Bronchial epithelial cell (primary cell): ENCODE measurements at regions not wholly inside any gene's neighbourhood (a gene's known extent, or its start where the extent isn't known, plus 50 kb on each side); places are given as distances from the start of the nearest gene placed in this dataset.

Experiments used
- DNase-seq: peaks from one replicate; pipeline ENCODE4 v3.0.0-alpha.2; 2010; ENCODE audit warnings: low read depth
- FAIRE-seq: peaks from 2 replicates; lab custom pipeline; 2011; peaks lifted over from hg19 to GRCh38; lab: Jason Lieb, UNC
- H3K27me3 ChIP-seq: 2 replicates; pipeline ENCODE4 v1.5.1; 2011; ENCODE audit warnings: low read length; ENCODE audit not compliant: control insufficient read depth, insufficient read depth
- H3K36me3 ChIP-seq: 2 replicates; pipeline ENCODE4 v1.5.1; 2011; ENCODE audit warnings: low read length; ENCODE audit not compliant: control insufficient read depth, insufficient read depth
- H3K4me3 ChIP-seq: 2 replicates; pipeline ENCODE4 v1.5.1; 2011; ENCODE audit warnings: mild to moderate bottlenecking, low read depth, low read length, control low read depth
- TF ChIP-seq, protein P1 (sequence below): IDR thresholded peaks from 2 replicates; pipeline ENCODE4 v1.5.1; 2011; ENCODE audit warnings: mild to moderate bottlenecking, moderate library complexity, low read length, control low read depth, inconsistent platforms; ENCODE audit not compliant: insufficient read depth, severe bottlenecking

DNA sequence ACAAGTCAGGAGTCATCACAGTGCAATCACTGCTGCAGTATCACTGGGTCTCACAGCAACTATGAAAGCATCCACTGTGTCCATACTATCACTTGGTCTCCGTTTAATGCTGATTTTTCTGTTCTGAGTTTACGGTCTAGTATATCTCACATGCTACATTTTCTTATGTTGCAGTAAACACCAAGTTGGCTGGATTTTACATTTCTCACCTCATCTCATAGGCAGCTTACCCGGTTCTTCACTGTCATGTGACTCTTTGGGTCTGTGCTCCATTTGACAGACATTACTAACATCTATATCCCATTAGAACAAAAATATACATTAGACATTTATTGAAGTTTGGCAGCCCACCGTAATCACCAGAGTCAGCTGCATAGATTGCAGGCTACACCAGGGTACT lies 115.7 kb upstream of the PRMT8 start:
- no peaks in the 10 kb centered on the region for H3K36me3 ChIP-seq
- FAIRE-seq = no peak
- H3K27me3 ChIP-seq = no peaks in the 10 kb centered on the region

DNA sequence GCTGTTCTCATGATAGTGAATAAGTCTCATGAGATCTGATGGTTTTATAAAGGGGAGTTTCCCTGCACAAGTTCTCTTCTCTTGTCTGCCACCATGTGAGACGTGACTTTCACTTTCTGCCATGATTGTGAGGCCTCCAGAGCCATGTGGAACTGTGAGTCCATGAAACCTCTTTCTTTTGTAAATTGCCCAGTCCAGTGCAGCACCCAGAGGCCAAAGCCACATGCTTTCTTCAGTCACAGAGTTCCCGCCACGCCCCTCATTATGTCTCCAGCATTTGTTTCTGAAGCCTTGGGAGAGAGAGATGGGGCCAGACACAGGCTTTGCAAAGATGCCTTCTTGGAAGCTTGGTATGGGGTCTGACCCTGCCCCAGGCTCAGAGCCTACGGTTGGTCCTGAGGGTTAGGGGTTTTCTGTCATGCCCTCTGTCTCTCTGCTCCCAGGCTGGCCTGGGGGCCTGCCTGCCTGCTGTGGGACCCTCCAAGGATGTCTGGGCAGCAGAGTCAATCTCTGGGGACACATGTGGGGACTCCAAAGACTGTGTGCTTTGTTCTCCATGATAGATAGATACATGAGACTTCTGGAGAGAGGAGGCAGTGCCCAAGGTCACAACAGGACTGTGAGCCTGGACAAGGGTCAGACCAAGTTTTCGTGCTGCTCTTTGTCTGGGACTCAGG lies 114.1 kb upstream of the PRMT8 start:
- H3K27me3 ChIP-seq = no peaks in the 10 kb centered on the region
- DNase-seq = no peak
- TF ChIP-seq, protein P1, sequence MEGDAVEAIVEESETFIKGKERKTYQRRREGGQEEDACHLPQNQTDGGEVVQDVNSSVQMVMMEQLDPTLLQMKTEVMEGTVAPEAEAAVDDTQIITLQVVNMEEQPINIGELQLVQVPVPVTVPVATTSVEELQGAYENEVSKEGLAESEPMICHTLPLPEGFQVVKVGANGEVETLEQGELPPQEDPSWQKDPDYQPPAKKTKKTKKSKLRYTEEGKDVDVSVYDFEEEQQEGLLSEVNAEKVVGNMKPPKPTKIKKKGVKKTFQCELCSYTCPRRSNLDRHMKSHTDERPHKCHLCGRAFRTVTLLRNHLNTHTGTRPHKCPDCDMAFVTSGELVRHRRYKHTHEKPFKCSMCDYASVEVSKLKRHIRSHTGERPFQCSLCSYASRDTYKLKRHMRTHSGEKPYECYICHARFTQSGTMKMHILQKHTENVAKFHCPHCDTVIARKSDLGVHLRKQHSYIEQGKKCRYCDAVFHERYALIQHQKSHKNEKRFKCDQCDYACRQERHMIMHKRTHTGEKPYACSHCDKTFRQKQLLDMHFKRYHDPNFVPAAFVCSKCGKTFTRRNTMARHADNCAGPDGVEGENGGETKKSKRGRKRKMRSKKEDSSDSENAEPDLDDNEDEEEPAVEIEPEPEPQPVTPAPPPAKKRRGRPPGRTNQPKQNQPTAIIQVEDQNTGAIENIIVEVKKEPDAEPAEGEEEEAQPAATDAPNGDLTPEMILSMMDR = no peak
- no peak for FAIRE-seq
- H3K4me3 ChIP-seq = no peak overlapping the region
- H3K36me3 ChIP-seq = no peaks in the 10 kb centered on the region

More for the DNA sequence above, 115.7 kb upstream of the PRMT8 start:
- DNase-seq = no peak
- TF ChIP-seq, protein P1 = no peak
- no peak overlapping the region for H3K4me3 ChIP-seq

DNA sequence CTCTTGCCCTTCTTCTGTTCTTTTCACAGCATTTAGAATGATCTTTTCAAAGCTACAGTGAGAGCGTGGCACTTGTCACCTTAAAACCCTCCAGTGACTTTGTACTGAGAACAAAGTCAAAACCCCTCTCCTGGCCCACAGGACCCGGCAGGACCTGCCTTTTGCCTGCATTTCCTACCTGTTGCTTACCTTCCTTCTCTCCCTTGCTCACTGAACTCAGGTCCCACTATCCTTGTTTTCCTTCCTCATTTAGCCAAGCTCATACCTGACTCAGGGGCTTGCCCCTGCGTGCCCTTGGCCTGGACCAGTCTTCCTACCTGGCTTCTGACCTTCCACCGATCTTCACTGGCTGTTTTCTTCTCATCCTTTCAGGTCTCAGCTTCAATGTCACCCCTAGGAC lies 112.3 kb upstream of the PRMT8 start:
- DNase-seq (peak; percentile 28), FAIRE-seq (peak; percentile 68)
- TF ChIP-seq, protein P1 = no peak
- H3K36me3 ChIP-seq = no peaks in the 10 kb centered on the region
- no peak overlapping the region for H3K4me3 ChIP-seq
- H3K27me3 ChIP-seq = no peaks in the 10 kb centered on the region

- Histone ChIP-seq H3K4me3 (no peak overlapping the region), H3K27me3 (no peaks in the 10 kb centered on the region), H3K36me3 (no peaks in the 10 kb centered on the region)
- FAIRE-seq (no peak), DNase-seq (no peak)
- TF ChIP-seq, protein P1 = no peak
Observed at GRCh38 chr12:3379079-3379478, 111.9 kb upstream of the PRMT8 start.

DNA sequence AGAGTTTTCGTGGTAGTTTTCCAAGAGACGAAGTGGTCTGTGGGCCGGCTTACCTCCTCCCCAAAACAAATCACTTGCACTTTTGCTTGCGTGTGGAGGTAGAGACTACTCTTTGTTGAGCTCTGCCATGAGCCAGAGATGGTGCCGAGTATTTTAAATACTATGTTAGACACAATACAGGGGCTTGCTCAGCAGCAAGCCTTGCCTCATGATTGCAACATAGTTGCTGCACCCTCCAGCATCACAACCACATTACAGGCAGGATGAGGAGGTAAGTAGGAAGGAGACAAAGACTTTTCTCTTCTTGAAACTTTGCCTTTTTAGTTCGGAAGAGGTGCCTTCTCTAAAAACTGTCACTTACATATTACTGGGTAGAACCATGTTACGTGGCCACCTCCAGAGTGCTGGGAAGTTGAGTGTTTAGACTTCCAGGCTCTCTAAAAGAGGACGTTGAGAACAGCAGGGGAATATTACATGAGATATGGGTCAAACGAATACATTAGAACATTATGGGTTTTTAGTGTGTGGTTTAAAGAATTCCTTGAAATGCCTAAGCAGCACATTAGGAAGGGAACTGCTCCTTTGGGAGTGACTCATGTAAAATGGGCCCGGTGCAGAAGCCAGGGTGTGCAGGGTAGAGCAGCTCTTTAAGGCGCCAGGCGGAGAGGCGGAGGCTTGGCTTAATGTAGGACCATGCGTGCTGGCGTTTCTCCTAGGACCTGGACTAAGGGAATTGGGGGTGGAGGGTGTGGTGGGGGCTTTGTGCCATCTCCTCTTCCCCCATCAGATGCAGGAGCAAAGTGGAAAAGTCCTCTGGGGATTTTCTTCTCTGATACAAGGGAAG lies 110.6 kb upstream of the PRMT8 start:
- TF ChIP-seq, protein P1 = no peak
- no peak for FAIRE-seq
- peak; percentile 9 for DNase-seq
- Histone ChIP-seq H3K4me3 (no peak overlapping the region), H3K36me3 (no peaks in the 10 kb centered on the region), H3K27me3 (no peaks in the 10 kb centered on the region)
